ENCODE measurements at regions not wholly inside any gene's neighbourhood (a gene's known extent, or its start where the extent isn't known, plus 50 kb on each side); places are given as distances from the start of the nearest gene placed in this dataset.

- TF ChIP-seq EGR1 (IDR thresholded peaks at IDR 0.05) (no peak), ZBTB7A (IDR thresholded peaks at IDR 0.05; ENCODE audit: low read depth) (no peak), MAX (IDR thresholded peaks at IDR 0.05) (no peak), USF1 (IDR thresholded peaks at IDR 0.05) (no peak), FOXM1 (IDR thresholded peaks at IDR 0.05; ENCODE audit: borderline replicate concordance, low read depth) (no peak), YY1 (IDR thresholded peaks at IDR 0.05; ENCODE audit: low read depth) (no peak), CREB1 (IDR thresholded peaks at IDR 0.05; ENCODE audit: low read depth) (no peak), REST (IDR thresholded peaks at IDR 0.05; ENCODE audit: low read depth) (no peak), NFIC (IDR thresholded peaks at IDR 0.05) (no peak), TAF1 (IDR thresholded peaks at IDR 0.05; ENCODE audit: low read depth) (no peak), RAD21 (IDR thresholded peaks at IDR 0.05; ENCODE audit: low read depth) (no peak), TCF12 (IDR thresholded peaks at IDR 0.05; ENCODE audit: low read depth) (no peak)
Observed at GRCh38 chr7:155979994-155980393, 167.7 kb upstream of the SHH start.

- TF ChIP-seq ZBTB7A (IDR thresholded peaks at IDR 0.05; ENCODE audit: low read depth) (no peak), TCF12 (IDR thresholded peaks at IDR 0.05; ENCODE audit: low read depth) (no peak), FOXM1 (IDR thresholded peaks at IDR 0.05; ENCODE audit: borderline replicate concordance, low read depth) (no peak), YY1 (IDR thresholded peaks at IDR 0.05; ENCODE audit: low read depth) (no peak), CREB1 (IDR thresholded peaks at IDR 0.05; ENCODE audit: low read depth) (no peak), NFIC (IDR thresholded peaks at IDR 0.05) (no peak), MAX (IDR thresholded peaks at IDR 0.05) (no peak), TEAD4 (IDR thresholded peaks at IDR 0.05) (no peak), USF1 (IDR thresholded peaks at IDR 0.05) (no peak), EGR1 (IDR thresholded peaks at IDR 0.05) (no peak)
Observed at GRCh38 chr7:155979566-155979965, 167.3 kb upstream of the SHH start.

- TF ChIP-seq CEBPB (IDR thresholded peaks at IDR 0.05): no peak
- no peak for TF ChIP-seq MAX (IDR thresholded peaks at IDR 0.05)
- TF ChIP-seq YY1 (IDR thresholded peaks at IDR 0.05; ENCODE audit: low read depth): no peak
- no peak for TF ChIP-seq CREB1 (IDR thresholded peaks at IDR 0.05; ENCODE audit: low read depth)
- TF ChIP-seq NFIC (IDR thresholded peaks at IDR 0.05): no peak
- TF ChIP-seq TCF12 (IDR thresholded peaks at IDR 0.05; ENCODE audit: low read depth): no peak
- TF ChIP-seq FOXM1 (IDR thresholded peaks at IDR 0.05; ENCODE audit: borderline replicate concordance, low read depth): no peak
- TF ChIP-seq RAD21 (IDR thresholded peaks at IDR 0.05; ENCODE audit: low read depth): no peak
- no peak for TF ChIP-seq USF1 (IDR thresholded peaks at IDR 0.05)
- no peak for TF ChIP-seq REST (IDR thresholded peaks at IDR 0.05; ENCODE audit: low read depth)
- TF ChIP-seq EGR1 (IDR thresholded peaks at IDR 0.05): no peak
- no peak for TF ChIP-seq TAF1 (IDR thresholded peaks at IDR 0.05; ENCODE audit: low read depth)
- no peak for TF ChIP-seq EP300 (IDR thresholded peaks at IDR 0.05; ENCODE audit: borderline replicate concordance)
- no peak for TF ChIP-seq TEAD4 (IDR thresholded peaks at IDR 0.05)
- TF ChIP-seq ZBTB7A (IDR thresholded peaks at IDR 0.05; ENCODE audit: low read depth): no peak
Observed at GRCh38 chr7:155975490-155975889, 163.2 kb upstream of the SHH start.

- no peak for TF ChIP-seq RAD21 (IDR thresholded peaks at IDR 0.05; ENCODE audit: low read depth)
- TF ChIP-seq FOXM1 (IDR thresholded peaks at IDR 0.05; ENCODE audit: borderline replicate concordance, low read depth): no peak
- TF ChIP-seq TEAD4 (IDR thresholded peaks at IDR 0.05): no peak
- no peak for TF ChIP-seq TCF12 (IDR thresholded peaks at IDR 0.05; ENCODE audit: low read depth)
- TF ChIP-seq TAF1 (IDR thresholded peaks at IDR 0.05; ENCODE audit: low read depth): no peak
- no peak for TF ChIP-seq CEBPB (IDR thresholded peaks at IDR 0.05)
- no peak for TF ChIP-seq CREB1 (IDR thresholded peaks at IDR 0.05; ENCODE audit: low read depth)
- no peak for TF ChIP-seq MAX (IDR thresholded peaks at IDR 0.05)
- TF ChIP-seq NFIC (IDR thresholded peaks at IDR 0.05): no peak
Observed at GRCh38 chr7:155974186-155974897, 162.1 kb upstream of the SHH start.

Data from Ishikawa (cell line).